ENCODE measurements at regions not wholly inside any gene's neighbourhood (a gene's known extent, or its start where the extent isn't known, plus 50 kb on each side); places are given as distances from the start of the nearest gene placed in this dataset.

DNA sequence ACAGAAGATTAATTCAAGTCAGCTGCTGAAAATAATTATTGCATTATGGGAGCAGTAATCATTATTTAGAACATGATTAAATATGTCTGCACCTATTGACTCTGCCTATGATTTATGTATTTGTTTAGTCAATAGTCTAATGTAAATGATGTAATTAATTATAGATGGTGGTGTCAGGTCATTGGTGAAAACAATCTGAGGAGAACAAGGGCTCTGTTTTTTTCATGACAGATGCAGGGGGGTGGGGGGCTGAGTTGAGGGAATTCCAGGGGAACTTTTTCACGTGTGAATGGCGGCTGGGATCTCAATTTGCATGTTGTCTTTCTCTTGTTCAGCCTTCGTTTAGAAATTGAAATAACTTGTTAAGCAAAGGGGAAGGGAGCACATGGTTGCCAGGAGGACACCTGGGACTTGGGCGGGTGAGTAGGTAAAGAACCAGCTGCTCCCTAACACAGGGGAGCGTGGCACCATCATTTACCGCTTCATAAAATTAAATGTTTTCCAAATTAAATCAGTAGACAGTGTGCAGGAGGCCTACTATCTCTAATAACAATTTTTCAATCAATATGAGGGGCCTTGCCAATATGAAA, 65.4 kb downstream of the NKX6-1 start:
- TF ChIP-seq, protein P1, sequence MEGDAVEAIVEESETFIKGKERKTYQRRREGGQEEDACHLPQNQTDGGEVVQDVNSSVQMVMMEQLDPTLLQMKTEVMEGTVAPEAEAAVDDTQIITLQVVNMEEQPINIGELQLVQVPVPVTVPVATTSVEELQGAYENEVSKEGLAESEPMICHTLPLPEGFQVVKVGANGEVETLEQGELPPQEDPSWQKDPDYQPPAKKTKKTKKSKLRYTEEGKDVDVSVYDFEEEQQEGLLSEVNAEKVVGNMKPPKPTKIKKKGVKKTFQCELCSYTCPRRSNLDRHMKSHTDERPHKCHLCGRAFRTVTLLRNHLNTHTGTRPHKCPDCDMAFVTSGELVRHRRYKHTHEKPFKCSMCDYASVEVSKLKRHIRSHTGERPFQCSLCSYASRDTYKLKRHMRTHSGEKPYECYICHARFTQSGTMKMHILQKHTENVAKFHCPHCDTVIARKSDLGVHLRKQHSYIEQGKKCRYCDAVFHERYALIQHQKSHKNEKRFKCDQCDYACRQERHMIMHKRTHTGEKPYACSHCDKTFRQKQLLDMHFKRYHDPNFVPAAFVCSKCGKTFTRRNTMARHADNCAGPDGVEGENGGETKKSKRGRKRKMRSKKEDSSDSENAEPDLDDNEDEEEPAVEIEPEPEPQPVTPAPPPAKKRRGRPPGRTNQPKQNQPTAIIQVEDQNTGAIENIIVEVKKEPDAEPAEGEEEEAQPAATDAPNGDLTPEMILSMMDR (IDR thresholded peaks at IDR 0.05; ENCODE audit: unreplicated experiment), result no peak
- peaks cover 66% of the 10 kb centered on the region for H3K27me3 Mint-ChIP-seq (ENCODE audit: insufficient read depth, unreplicated experiment)
- CTCF ChIA-PET, result interaction anchor here (1.0 to 1.2 kb wide), 3 partner anchors 17 to 66 kb away, joined by 3 to 5 read pairs (median 5); no protein-coding TSS in a partner anchor
- intact Hi-C loops (cut with micrococcal nuclease), result no loop called here
- no TSS peak for BruUV-seq (replicated peaks)
- no peak overlapping the region for H3K4me3 Mint-ChIP-seq (ENCODE audit: unreplicated experiment)
- no peak for DNase-seq (ENCODE audit: unreplicated experiment)
- H3K9me3 Mint-ChIP-seq (ENCODE audit: unreplicated experiment), result no peaks in the 10 kb centered on the region
- no peaks in the 10 kb centered on the region for H3K36me3 Mint-ChIP-seq (ENCODE audit: insufficient read depth, unreplicated experiment)
- H3K4me1 Mint-ChIP-seq (ENCODE audit: insufficient read depth, unreplicated experiment), result peaks cover 6% of the 10 kb centered on the region
- POLR2A ChIA-PET, result interaction anchor here (0.6 to 0.8 kb wide), 2 partner anchors 8 to 25 kb away, joined by 3 read pairs; no protein-coding TSS in a partner anchor
- no peak overlapping the region for H3K27ac Mint-ChIP-seq (ENCODE audit: low read depth, unreplicated experiment)

GRCh38 chr4:84432713-84433112, 66.4 kb downstream of the NKX6-1 start:
- no peaks in the 10 kb centered on the region for H3K36me3 Mint-ChIP-seq (ENCODE audit: insufficient read depth, unreplicated experiment)
- POLR2A ChIA-PET, result no interaction called here
- CTCF ChIA-PET, result no interaction called here
- no TSS peak for BruUV-seq (replicated peaks)
- intact Hi-C loops (cut with micrococcal nuclease), result no loop called here
- no peak for DNase-seq (ENCODE audit: unreplicated experiment)
- H3K4me3 Mint-ChIP-seq (ENCODE audit: unreplicated experiment), result no peak overlapping the region
- H3K27me3 Mint-ChIP-seq (ENCODE audit: insufficient read depth, unreplicated experiment), result peaks cover 55% of the 10 kb centered on the region
- H3K4me1 Mint-ChIP-seq (ENCODE audit: insufficient read depth, unreplicated experiment), result peaks cover 6% of the 10 kb centered on the region
- TF ChIP-seq, protein P1 (IDR thresholded peaks at IDR 0.05; ENCODE audit: unreplicated experiment), result no peak
- H3K9me3 Mint-ChIP-seq (ENCODE audit: unreplicated experiment), result no peaks in the 10 kb centered on the region
- no peak overlapping the region for H3K27ac Mint-ChIP-seq (ENCODE audit: low read depth, unreplicated experiment)

GRCh38 chr4:84420608-84421007, 78.5 kb downstream of the NKX6-1 start:
- intact Hi-C loops (cut with micrococcal nuclease), result no loop called here
- TF ChIP-seq, protein P1 (IDR thresholded peaks at IDR 0.05; ENCODE audit: unreplicated experiment), result no peak
- Mint-ChIP-seq H3K4me3 (ENCODE audit: unreplicated experiment) (no peak overlapping the region), H3K9me3 (ENCODE audit: unreplicated experiment) (peaks cover 7% of the 10 kb centered on the region), H3K27me3 (ENCODE audit: insufficient read depth, unreplicated experiment) (peaks cover 54% of the 10 kb centered on the region), H3K4me1 (ENCODE audit: insufficient read depth, unreplicated experiment) (no peaks in the 10 kb centered on the region), H3K36me3 (ENCODE audit: insufficient read depth, unreplicated experiment) (no peaks in the 10 kb centered on the region), H3K27ac (ENCODE audit: low read depth, unreplicated experiment) (no peak overlapping the region)
- no peak for DNase-seq (ENCODE audit: unreplicated experiment)
- no TSS peak for BruUV-seq (replicated peaks)
- ChIA-PET POLR2A (no interaction called here), CTCF (interaction anchor here (0.5 to 0.6 kb wide), 2 partner anchors 711 to 1782 kb away, joined by 3 read pairs; no protein-coding TSS in a partner anchor)

GRCh38 chr4:84419201-84419600, 79.9 kb downstream of the NKX6-1 start:
- intact Hi-C loops (cut with micrococcal nuclease), result no loop called here
- no TSS peak for BruUV-seq (replicated peaks)
- TF ChIP-seq, protein P1 (IDR thresholded peaks at IDR 0.05; ENCODE audit: unreplicated experiment), result no peak
- Mint-ChIP-seq H3K9me3 (ENCODE audit: unreplicated experiment) (no peaks in the 10 kb centered on the region), H3K27ac (ENCODE audit: low read depth, unreplicated experiment) (no peak overlapping the region), H3K36me3 (ENCODE audit: insufficient read depth, unreplicated experiment) (no peaks in the 10 kb centered on the region), H3K4me3 (ENCODE audit: unreplicated experiment) (no peak overlapping the region), H3K4me1 (ENCODE audit: insufficient read depth, unreplicated experiment) (no peaks in the 10 kb centered on the region), H3K27me3 (ENCODE audit: insufficient read depth, unreplicated experiment) (peaks cover 68% of the 10 kb centered on the region)
- DNase-seq (ENCODE audit: unreplicated experiment), result no peak
- ChIA-PET POLR2A (interaction anchor here (0.9 kb wide), 1 partner anchor 100 kb away, joined by 3 read pairs; no protein-coding TSS in a partner anchor), CTCF (interaction anchor here (0.9 to 1.3 kb wide), 3 partner anchors 13 to 648 kb away, joined by 3 to 5 read pairs (median 3); no protein-coding TSS in a partner anchor)

Data from MCF 10A (cell line).